Suprapubic skin (tissue), 3 donors: ENCODE measurements at regions not wholly inside any gene's neighbourhood (a gene's known extent, or its start where the extent isn't known, plus 50 kb on each side); places are given as distances from the start of the nearest gene placed in this dataset.

Experiments
- CTCF ChIP-seq, 2 donors: fragments of 200-600 bp in 1 of 2; fragments of 450-650 bp in 1 of 2; sonication (generic) in 1 of 2; IDR thresholded peaks; one replicate each; pipeline ENCODE4 v1.5.1; 2016 to 2019; ENCODE audit warnings: antibody characterized with exemption in 2 of 2, mild to moderate bottlenecking in 1 of 2, moderate library complexity in 1 of 2
- EP300 ChIP-seq: sonication (generic); formaldehyde crosslinking; IDR thresholded peaks from one replicate; pipeline ENCODE4 v1.6.1; 2017; ENCODE audit warnings: antibody characterized with exemption
- POLR2A ChIP-seq, 2 donors: fragments of 450-650 bp; IDR thresholded peaks; one replicate each; pipeline ENCODE4 v1.6.1; 2017; ENCODE audit warnings: antibody characterized with exemption in 2 of 2, mild to moderate bottlenecking in 2 of 2, moderate library complexity in 2 of 2

DNA sequence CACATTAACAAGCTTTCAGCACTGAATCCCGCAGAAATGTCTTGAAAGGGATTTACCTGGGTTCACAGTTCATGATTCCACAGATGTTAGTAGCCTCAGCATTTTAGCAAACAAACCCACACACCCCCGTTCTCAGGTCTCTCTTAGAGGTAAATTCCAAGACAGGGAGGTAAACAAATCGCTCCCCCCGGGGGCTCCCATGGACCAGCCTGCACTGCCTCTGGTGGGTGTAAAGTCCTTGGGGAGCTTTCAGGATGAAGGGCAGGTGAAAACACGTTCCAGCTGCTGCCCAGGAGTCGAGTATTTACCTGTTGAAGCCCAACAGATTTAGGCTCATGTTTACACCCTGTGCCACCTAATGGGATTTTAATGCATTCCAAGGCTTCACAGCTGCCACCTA, 187.0 kb upstream of the FOXQ1 start:
- TF ChIP-seq CTCF (IDR thresholded peaks at IDR 0.05) (no peak), POLR2A (IDR thresholded peaks at IDR 0.05) (no peak), EP300 (no peak)
